GM18870 (cell line): ENCODE measurements at regions not wholly inside any gene's neighbourhood (a gene's known extent, or its start where the extent isn't known, plus 50 kb on each side); places are given as distances from the start of the nearest gene placed in this dataset.
A peak's percentile ranks its signal among the peaks of the same experiment; 100 is the strongest.

Experiments
- ATAC-seq: cut with Tn5 transposase; IDR thresholded peaks from one replicate; pipeline ENCODE4 v1.9.1; 2021; ENCODE audit warnings: moderate library complexity; ENCODE audit not compliant: unreplicated experiment

- no peak for ATAC-seq
Observed at GRCh38 chr13:44271031-44271455, 102.6 kb upstream of the SERP2 start.

DNA sequence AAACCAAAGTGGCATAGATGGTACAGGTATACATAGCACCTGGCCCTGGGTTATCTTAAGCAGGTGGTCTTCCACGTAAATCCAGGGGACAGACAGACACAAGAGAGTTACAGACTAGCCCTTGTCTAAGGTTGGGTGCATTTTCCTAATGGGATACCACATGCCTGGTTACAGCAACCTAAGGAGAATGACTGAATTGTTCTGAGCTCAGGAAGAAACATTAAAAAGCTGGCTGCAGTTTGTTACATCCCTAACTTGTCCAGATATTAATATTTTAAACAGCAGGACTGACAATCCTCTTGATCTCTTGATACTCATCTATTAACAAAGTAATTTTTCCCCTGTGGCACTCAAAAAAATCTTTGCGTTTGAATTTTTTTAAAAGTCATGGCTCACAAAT, 102.2 kb upstream of the SERP2 start:
- no peak for ATAC-seq

- no peak for ATAC-seq
Observed at GRCh38 chr13:44271915-44272341, 101.7 kb upstream of the SERP2 start.

DNA sequence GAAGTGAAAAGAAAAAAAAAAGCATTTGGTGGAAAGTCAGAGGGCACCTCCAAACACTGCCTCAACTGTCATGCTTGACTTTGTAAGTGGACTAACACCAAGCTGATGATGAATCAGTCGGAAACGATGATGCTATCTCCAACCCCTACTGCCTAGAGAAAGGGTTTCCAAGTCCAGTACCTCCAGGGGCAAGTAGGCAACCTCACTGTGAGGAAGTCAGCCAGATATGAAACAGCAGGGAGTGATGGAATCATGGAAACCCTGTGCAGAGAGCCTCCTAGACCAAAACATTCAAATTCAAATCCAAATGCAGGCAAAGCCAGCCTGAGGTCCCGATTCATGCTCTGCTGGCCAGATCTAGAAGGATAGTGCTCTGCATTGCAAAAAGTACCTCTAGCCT, 100.9 kb upstream of the SERP2 start:
- no peak for ATAC-seq

GRCh38 chr13:44273216-44273615, 100.4 kb upstream of the SERP2 start:
- ATAC-seq = no peak

GRCh38 chr13:44273991-44274770, 99.4 kb upstream of the SERP2 start:
- ATAC-seq = peak; percentile 95

GRCh38 chr13:44274771-44275205, 98.8 kb upstream of the SERP2 start:
- no peak for ATAC-seq

DNA sequence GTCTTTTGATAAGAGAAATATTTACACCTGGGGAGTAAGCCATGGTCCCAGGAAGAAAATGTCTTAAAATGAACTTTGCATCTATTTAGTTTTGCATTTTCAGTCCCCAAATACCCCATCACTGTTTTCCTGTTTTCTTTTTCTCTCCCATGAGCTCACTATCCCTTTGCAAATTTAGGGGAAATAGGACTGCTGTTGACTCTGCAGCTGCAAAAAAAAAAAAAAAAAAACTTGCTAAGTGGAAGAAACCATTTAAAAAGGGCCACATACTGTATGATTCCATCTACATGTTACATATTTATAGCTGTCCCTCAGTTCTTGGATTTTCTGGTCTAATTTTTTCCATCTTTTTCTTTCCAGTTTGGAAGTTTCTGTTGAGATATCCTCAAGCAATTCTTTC, 98.2 kb upstream of the SERP2 start:
- no peak for ATAC-seq

DNA sequence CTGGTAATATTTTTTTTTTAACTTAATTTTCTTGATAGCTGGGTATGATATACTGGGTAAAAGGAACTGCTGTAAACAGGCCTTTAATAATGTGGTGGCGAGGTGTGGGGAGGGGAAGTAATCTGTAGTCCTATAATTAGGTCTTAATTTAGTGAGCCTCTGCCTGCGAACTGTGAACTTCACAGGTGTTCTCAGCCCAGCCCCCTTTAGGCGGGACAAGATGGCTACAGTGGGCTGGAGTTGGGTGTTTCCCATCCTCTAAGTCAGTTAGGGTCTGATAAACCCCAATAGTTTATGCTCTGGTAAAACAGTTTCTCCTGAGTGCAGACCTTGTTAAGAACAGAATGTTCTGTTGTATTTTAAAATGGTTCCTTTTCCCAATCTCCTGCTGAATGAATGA, 97.6 kb upstream of the SERP2 start:
- no peak for ATAC-seq

DNA sequence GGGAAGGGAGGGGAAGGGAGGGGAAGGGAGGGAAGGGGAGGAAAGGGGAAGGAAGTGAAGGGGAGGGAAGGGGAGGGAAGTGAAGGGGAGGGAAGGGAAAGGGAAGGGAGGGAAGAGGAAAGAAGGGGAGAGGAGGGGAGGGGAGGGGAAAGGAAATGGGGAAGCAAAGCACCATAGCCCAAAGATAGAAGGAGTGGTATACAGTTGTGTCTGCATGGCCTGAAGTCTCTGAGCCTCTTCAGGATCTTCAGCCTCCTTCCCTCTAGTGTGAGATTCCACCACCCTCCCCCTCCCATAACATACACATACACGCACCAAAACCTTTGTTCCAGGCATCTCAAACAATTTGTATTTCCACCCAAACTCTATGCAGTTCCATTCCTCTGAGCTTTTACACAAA, 96.2 kb upstream of the SERP2 start:
- no peak for ATAC-seq

GRCh38 chr13:44278166-44278565, 95.5 kb upstream of the SERP2 start:
- ATAC-seq = no peak

DNA sequence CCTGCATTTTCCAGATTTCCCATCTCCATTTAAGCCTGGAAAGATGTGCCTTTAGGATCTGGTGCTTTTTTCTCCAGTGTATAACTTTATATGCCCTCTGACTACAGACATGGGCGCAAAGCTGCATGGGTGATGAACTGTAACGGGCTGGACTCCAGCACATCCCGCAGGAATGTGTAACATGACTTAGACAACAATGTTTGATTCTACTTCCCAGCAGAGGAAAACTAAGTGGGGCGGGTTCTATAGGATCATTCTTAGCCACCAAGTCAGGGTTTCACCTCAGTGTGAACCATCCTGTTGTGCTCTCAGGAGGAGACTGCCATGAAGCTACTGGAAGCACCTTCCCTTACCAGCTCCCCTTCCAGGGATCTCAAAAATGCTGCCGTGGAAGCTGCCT, 93.2 kb upstream of the SERP2 start:
- no peak for ATAC-seq

DNA sequence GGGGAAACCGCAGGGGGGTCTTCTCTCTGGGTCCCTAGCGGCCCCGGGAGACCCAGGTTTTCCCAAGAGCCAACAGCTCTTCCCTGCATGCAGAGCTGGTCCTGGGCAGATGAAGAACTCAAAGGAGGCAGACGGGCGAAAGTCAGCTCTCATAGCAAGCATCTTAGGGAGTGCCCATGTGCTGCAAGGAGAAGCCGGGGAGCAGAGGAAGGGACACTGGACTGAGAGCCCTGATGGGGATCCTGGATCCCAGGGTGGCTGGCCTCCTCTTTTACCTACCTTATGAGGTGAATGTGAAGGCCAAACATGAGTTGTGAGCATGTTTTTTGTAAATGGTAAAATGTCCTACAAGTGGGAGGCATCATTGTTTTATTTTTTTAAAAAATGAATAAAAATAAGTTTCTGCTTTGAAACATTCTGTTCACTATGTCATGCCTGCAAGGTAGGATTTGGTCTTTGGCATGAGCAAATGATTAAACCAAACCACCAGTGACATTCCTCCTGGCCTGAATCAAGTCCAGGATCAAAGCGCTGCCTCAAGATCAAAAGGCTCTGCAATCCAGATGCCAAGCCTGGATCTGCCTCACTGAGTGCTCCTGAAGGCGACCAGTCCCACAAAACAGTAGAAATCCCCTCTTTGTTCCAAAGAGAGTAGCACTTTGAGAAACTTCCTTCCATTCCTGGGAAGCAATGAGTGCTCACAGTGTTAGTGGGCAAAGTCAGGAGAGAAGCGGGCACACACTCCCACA, 92.2 kb upstream of the SERP2 start:
- no peak for ATAC-seq

DNA sequence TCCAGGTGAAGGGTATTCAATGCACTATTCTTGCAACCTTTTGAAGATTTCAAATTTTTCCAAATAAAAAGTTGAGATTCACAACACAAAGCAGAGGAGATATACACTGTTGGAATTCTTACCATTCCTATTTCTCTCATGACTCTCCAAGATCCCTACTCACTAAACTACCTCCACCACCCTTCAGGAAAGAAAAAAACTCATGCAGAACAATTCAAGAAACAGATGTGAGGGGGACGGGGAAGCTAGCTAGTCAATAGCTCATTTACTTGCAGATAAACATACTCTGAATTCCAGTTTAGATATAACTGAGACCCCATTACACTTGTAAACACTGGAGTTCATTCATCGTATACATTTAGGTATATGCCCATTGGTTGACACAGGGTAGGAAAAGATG, 90.0 kb upstream of the SERP2 start:
- ATAC-seq = no peak

DNA sequence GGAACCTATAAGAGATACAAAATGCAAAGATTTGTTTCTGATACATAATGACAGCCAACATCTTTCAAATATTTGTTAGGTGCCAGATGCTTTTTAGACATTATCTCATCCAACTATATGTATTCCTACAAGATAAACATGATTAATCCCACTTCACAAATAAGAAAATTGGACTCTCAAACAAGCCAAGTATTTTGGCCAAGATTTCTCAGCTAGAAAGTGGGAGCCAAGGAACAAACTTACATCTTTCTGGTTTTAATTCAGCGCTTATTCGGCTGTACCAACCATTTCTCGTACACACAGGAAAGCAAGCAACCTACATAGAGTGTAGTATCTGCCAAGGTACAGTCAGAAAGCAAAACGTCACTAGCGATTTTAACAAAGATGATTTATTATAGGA, 85.7 kb upstream of the SERP2 start:
- ATAC-seq = no peak

GRCh38 chr13:44292545-44292944, 81.1 kb upstream of the SERP2 start:
- no peak for ATAC-seq

- no peak for ATAC-seq
Observed at GRCh38 chr13:44293374-44293773, 80.2 kb upstream of the SERP2 start.

GRCh38 chr13:44293908-44294735, 79.5 kb upstream of the SERP2 start:
- no peak for ATAC-seq

GRCh38 chr13:44294876-44295275, 78.7 kb upstream of the SERP2 start:
- no peak for ATAC-seq

DNA sequence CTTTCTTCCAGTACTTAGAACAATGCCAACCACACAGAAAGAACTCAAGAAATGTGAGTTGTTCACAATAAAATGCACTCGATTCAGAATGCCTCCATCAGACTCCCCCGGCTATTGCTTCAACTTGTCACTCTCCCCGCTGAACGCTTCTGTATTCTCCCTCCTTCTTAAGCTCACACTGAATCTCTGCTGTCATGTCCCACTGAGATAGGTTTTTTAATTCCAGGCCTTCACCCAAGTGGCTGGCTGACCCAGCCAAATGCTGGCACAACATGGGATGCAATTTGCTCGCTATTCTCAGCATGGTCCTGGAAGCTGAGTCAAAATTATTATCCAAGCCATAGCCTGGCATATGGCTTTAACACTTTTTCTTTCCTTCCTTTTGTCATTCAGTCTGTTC, 76.8 kb upstream of the SERP2 start:
- ATAC-seq = no peak

DNA sequence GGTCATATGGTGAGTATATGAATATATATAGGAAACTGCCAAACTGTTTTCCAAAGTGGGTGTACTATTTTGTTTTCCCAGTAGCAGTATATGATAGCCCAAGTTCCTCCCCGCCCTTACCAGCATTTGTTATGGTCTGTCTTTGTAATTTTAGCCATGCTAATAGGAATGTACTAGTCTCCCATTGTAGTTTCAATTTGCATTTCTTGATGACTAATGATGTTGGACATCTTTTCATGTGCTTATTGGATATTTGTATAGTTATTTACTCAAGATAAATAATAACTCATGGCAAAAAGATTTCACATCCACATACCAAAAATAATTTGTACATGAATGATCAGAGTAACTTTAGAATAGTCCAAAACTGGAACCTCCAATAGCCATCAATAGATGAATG, 75.3 kb upstream of the SERP2 start:
- ATAC-seq = no peak
